ENCODE measurements at regions not wholly inside any gene's neighbourhood (a gene's known extent, or its start where the extent isn't known, plus 50 kb on each side); places are given as distances from the start of the nearest gene placed in this dataset.

GRCh38 chr9:115267790-115268189, 149.8 kb upstream of the TNC start:
- no peak overlapping the region for H3K4me3 Mint-ChIP-seq
- no peak for ATAC-seq
- H3K27me3 Mint-ChIP-seq (ENCODE audit: low read depth) = peaks cover 9% of the 10 kb centered on the region

GRCh38 chr9:115275753-115276152, 157.8 kb upstream of the TNC start:
- Mint-ChIP-seq H3K4me1 (ENCODE audit: low read depth) (no peaks in the 10 kb centered on the region), H3K27ac (no peak overlapping the region), H3K4me3 (no peak overlapping the region), H3K9me3 (ENCODE audit: insufficient read depth) (no peaks in the 10 kb centered on the region), H3K36me3 (ENCODE audit: low read depth) (no peaks in the 10 kb centered on the region), H3K27me3 (ENCODE audit: low read depth) (peaks cover under 1% of the 10 kb centered on the region)
- DNase-seq (no peak), ATAC-seq (no peak)
- POLR2A ChIA-PET = no interaction called here
- CTCF ChIA-PET = no interaction called here

More at GRCh38 chr9:115267790-115268189, 149.8 kb upstream of the TNC start:
- ChIA-PET POLR2A (no interaction called here), CTCF (no interaction called here)
- no peak overlapping the region for H3K27ac Mint-ChIP-seq
- no peaks in the 10 kb centered on the region for H3K36me3 Mint-ChIP-seq (ENCODE audit: low read depth)
- no peak for DNase-seq
- H3K4me1 Mint-ChIP-seq (ENCODE audit: low read depth) = no peaks in the 10 kb centered on the region
- H3K9me3 Mint-ChIP-seq (ENCODE audit: insufficient read depth) = no peaks in the 10 kb centered on the region

GRCh38 chr9:115276621-115277020, 158.7 kb upstream of the TNC start:
- Mint-ChIP-seq H3K27me3 (ENCODE audit: low read depth) (peaks cover 2% of the 10 kb centered on the region), H3K27ac (no peak overlapping the region), H3K9me3 (ENCODE audit: insufficient read depth) (no peaks in the 10 kb centered on the region), H3K36me3 (ENCODE audit: low read depth) (no peaks in the 10 kb centered on the region), H3K4me1 (ENCODE audit: low read depth) (no peaks in the 10 kb centered on the region), H3K4me3 (no peak overlapping the region)
- ChIA-PET CTCF (no interaction called here), POLR2A (no interaction called here)
- no peak for ATAC-seq
- DNase-seq = no peak

- Mint-ChIP-seq H3K4me1 (ENCODE audit: low read depth) (no peaks in the 10 kb centered on the region), H3K9me3 (ENCODE audit: insufficient read depth) (no peaks in the 10 kb centered on the region), H3K36me3 (ENCODE audit: low read depth) (no peaks in the 10 kb centered on the region), H3K27ac (no peak overlapping the region), H3K27me3 (ENCODE audit: low read depth) (peaks cover 5% of the 10 kb centered on the region), H3K4me3 (no peak overlapping the region)
- ChIA-PET CTCF (no interaction called here), POLR2A (no interaction called here)
- DNase-seq = no peak
- no peak for ATAC-seq
These were observed 159.3 kb upstream of the TNC start for GRCh38 chr9:115277301-115277700.

GRCh38 chr9:115278326-115279035, 160.5 kb upstream of the TNC start:
- Mint-ChIP-seq H3K27me3 (ENCODE audit: low read depth) (peaks cover 7% of the 10 kb centered on the region), H3K4me1 (ENCODE audit: low read depth) (no peaks in the 10 kb centered on the region), H3K36me3 (ENCODE audit: low read depth) (no peaks in the 10 kb centered on the region), H3K9me3 (ENCODE audit: insufficient read depth) (no peaks in the 10 kb centered on the region), H3K27ac (no peak overlapping the region), H3K4me3 (no peak overlapping the region)
- DNase-seq = no peak
- ChIA-PET POLR2A (no interaction called here), CTCF (no interaction called here)
- no peak for ATAC-seq

GRCh38 chr9:115283395-115283794, 165.4 kb upstream of the TNC start:
- ATAC-seq = no peak
- Mint-ChIP-seq H3K27me3 (ENCODE audit: low read depth) (peaks cover 7% of the 10 kb centered on the region), H3K27ac (no peak overlapping the region), H3K4me3 (no peak overlapping the region), H3K36me3 (ENCODE audit: low read depth) (no peaks in the 10 kb centered on the region), H3K4me1 (ENCODE audit: low read depth) (no peaks in the 10 kb centered on the region), H3K9me3 (ENCODE audit: insufficient read depth) (no peaks in the 10 kb centered on the region)
- CTCF ChIA-PET = no interaction called here
- no peak for DNase-seq
- POLR2A ChIA-PET = no interaction called here

- H3K9me3 Mint-ChIP-seq (ENCODE audit: insufficient read depth) = no peaks in the 10 kb centered on the region
- H3K27me3 Mint-ChIP-seq (ENCODE audit: low read depth) = peaks cover 7% of the 10 kb centered on the region
- ATAC-seq (no peak), DNase-seq (no peak)
- no peaks in the 10 kb centered on the region for H3K4me1 Mint-ChIP-seq (ENCODE audit: low read depth)
- no peak overlapping the region for H3K27ac Mint-ChIP-seq
- CTCF ChIA-PET = no interaction called here
- no peak overlapping the region for H3K4me3 Mint-ChIP-seq
- POLR2A ChIA-PET = no interaction called here
- no peaks in the 10 kb centered on the region for H3K36me3 Mint-ChIP-seq (ENCODE audit: low read depth)
These were observed 167.9 kb upstream of the TNC start for GRCh38 chr9:115285836-115286235.

- Mint-ChIP-seq H3K9me3 (ENCODE audit: insufficient read depth) (no peaks in the 10 kb centered on the region), H3K36me3 (ENCODE audit: low read depth) (no peaks in the 10 kb centered on the region), H3K4me3 (no peak overlapping the region), H3K4me1 (ENCODE audit: low read depth) (no peaks in the 10 kb centered on the region), H3K27ac (no peak overlapping the region), H3K27me3 (ENCODE audit: low read depth) (peaks cover 7% of the 10 kb centered on the region)
- ChIA-PET CTCF (no interaction called here), POLR2A (no interaction called here)
- ATAC-seq = no peak
- no peak for DNase-seq
These were observed 168.5 kb upstream of the TNC start for GRCh38 chr9:115286411-115286810.

GRCh38 chr9:115289757-115290208, 171.8 kb upstream of the TNC start:
- ATAC-seq (no peak), DNase-seq (no peak)
- Mint-ChIP-seq H3K27me3 (ENCODE audit: low read depth) (no peaks in the 10 kb centered on the region), H3K4me3 (no peak overlapping the region), H3K27ac (no peak overlapping the region), H3K9me3 (ENCODE audit: insufficient read depth) (no peaks in the 10 kb centered on the region), H3K36me3 (ENCODE audit: low read depth) (no peaks in the 10 kb centered on the region), H3K4me1 (ENCODE audit: low read depth) (no peaks in the 10 kb centered on the region)
- CTCF ChIA-PET = no interaction called here
- POLR2A ChIA-PET = no interaction called here

GRCh38 chr9:115291841-115292240, 173.9 kb upstream of the TNC start:
- Mint-ChIP-seq H3K27ac (no peak overlapping the region), H3K4me3 (no peak overlapping the region), H3K36me3 (ENCODE audit: low read depth) (no peaks in the 10 kb centered on the region), H3K27me3 (ENCODE audit: low read depth) (no peaks in the 10 kb centered on the region), H3K9me3 (ENCODE audit: insufficient read depth) (no peaks in the 10 kb centered on the region), H3K4me1 (ENCODE audit: low read depth) (no peaks in the 10 kb centered on the region)
- no peak for ATAC-seq
- ChIA-PET CTCF (no interaction called here), POLR2A (no interaction called here)
- no peak for DNase-seq

GRCh38 chr9:115292584-115293279, 174.8 kb upstream of the TNC start:
- ChIA-PET CTCF (no interaction called here), POLR2A (no interaction called here)
- Mint-ChIP-seq H3K4me3 (no peak overlapping the region), H3K27me3 (ENCODE audit: low read depth) (no peaks in the 10 kb centered on the region), H3K9me3 (ENCODE audit: insufficient read depth) (no peaks in the 10 kb centered on the region), H3K27ac (no peak overlapping the region), H3K4me1 (ENCODE audit: low read depth) (no peaks in the 10 kb centered on the region), H3K36me3 (ENCODE audit: low read depth) (no peaks in the 10 kb centered on the region)
- no peak for DNase-seq
- ATAC-seq = no peak

GRCh38 chr9:115295734-115296133, 177.8 kb upstream of the TNC start:
- peaks cover 3% of the 10 kb centered on the region for H3K27me3 Mint-ChIP-seq (ENCODE audit: low read depth)
- ChIA-PET POLR2A (no interaction called here), CTCF (no interaction called here)
- no peaks in the 10 kb centered on the region for H3K9me3 Mint-ChIP-seq (ENCODE audit: insufficient read depth)
- H3K4me1 Mint-ChIP-seq (ENCODE audit: low read depth) = no peaks in the 10 kb centered on the region
- H3K36me3 Mint-ChIP-seq (ENCODE audit: low read depth) = no peaks in the 10 kb centered on the region
- no peak overlapping the region for H3K27ac Mint-ChIP-seq
- no peak overlapping the region for H3K4me3 Mint-ChIP-seq
- DNase-seq (no peak), ATAC-seq (no peak)
